H1 (cell line): ENCODE measurements at regions not wholly inside any gene's neighbourhood (a gene's known extent, or its start where the extent isn't known, plus 50 kb on each side); places are given as distances from the start of the nearest gene placed in this dataset.

Experiments
- ATF2 ChIP-seq: IDR thresholded peaks from 2 replicates; pipeline ENCODE4 v1.6.1; 2012; ENCODE audit warnings: low read length, inconsistent platforms
- CBX5 ChIP-seq: fragments of 300-800, 300-1000 bp; sonication (generic); IDR thresholded peaks from 2 replicates; pipeline ENCODE4 v1.7.1; 2016; ENCODE audit warnings: antibody characterized with exemption, low read length, low read depth
- CBX8 ChIP-seq: fragments of 300-800, 300-1000 bp; sonication (generic); IDR thresholded peaks from 2 replicates; pipeline ENCODE4 v1.7.1; 2016; ENCODE audit warnings: low read depth, low read length, borderline replicate concordance
- GTF2F1 ChIP-seq: IDR thresholded peaks from 2 replicates; pipeline ENCODE4 v1.6.1; 2012; ENCODE audit warnings: low read depth, low read length, improper control_type of control experiment, borderline replicate concordance
- KDM1A ChIP-seq: fragments of 200-600, 300-600 bp; sonication (generic); IDR thresholded peaks from 2 replicates; pipeline ENCODE4 v1.7.1; 2016; ENCODE audit warnings: mild to moderate bottlenecking, low read length, borderline replicate concordance
- KDM5A ChIP-seq: fragments of 200-600 bp; IDR thresholded peaks from 2 replicates; pipeline ENCODE4 v1.7.1; 2012; ENCODE audit warnings: mild to moderate bottlenecking, low read length, inconsistent platforms, mixed read lengths
- MAFK ChIP-seq: IDR thresholded peaks from 2 replicates; pipeline ENCODE4 v1.6.1; 2012; ENCODE audit warnings: low read depth, mild to moderate bottlenecking, improper control_type of control experiment, low read length
- SRF ChIP-seq: IDR thresholded peaks from 2 replicates; pipeline ENCODE4 v1.6.1; 2011; ENCODE audit warnings: mild to moderate bottlenecking, low read depth, low read length, moderate library complexity

- TF ChIP-seq ATF2 (no peak), CBX5 (no peak), KDM1A (no peak), CBX8 (no peak), GTF2F1 (no peak), KDM5A (no peak), SRF (no peak), MAFK (no peak)
Measured at GRCh38 chr10:53744176-53744575, 971.6 kb upstream of the MBL2 start (continued).
